ENCODE measurements at regions not wholly inside any gene's neighbourhood (a gene's known extent, or its start where the extent isn't known, plus 50 kb on each side); places are given as distances from the start of the nearest gene placed in this dataset.

GRCh38 chr2:120785228-120785966 is 49.7 kb downstream of the GLI2 start:
- Histone ChIP-seq H3K9me3 (ENCODE audit: control insufficient read depth in 2 of 2, low read length in 2 of 2) (no peaks in the 10 kb centered on the region), H3K36me3 (ENCODE audit: control insufficient read depth in 2 of 2, insufficient read depth in 2 of 2, low read length in 2 of 2) (no peaks in the 10 kb centered on the region), H3K4me1 (ENCODE audit: control insufficient read depth, insufficient read depth, low read length) (peaks cover 23% of the 10 kb centered on the region), H3K4me3 (ENCODE audit: low read length in 2 of 2) (no peak overlapping the region), H3K27ac (ENCODE audit: low read length) (no peak overlapping the region), H3K27me3 (ENCODE audit: control insufficient read depth in 1 of 2, insufficient read depth in 2 of 2, low read length in 2 of 2) (no peaks in the 10 kb centered on the region), H3K9ac (ENCODE audit: low read length in 2 of 2) (no peak overlapping the region)

- peaks cover 21% of the 10 kb centered on the region for H3K4me1 ChIP-seq (ENCODE audit: control insufficient read depth, insufficient read depth, low read length)
- H3K36me3 ChIP-seq (ENCODE audit: control insufficient read depth in 2 of 2, insufficient read depth in 2 of 2, low read length in 2 of 2) = no peaks in the 10 kb centered on the region
- no peaks in the 10 kb centered on the region for H3K9me3 ChIP-seq (ENCODE audit: control insufficient read depth in 2 of 2, low read length in 2 of 2)
- H3K27me3 ChIP-seq (ENCODE audit: control insufficient read depth in 1 of 2, insufficient read depth in 2 of 2, low read length in 2 of 2) = no peaks in the 10 kb centered on the region
- H3K4me3 ChIP-seq (ENCODE audit: low read length in 2 of 2) = no peak overlapping the region
- H3K27ac ChIP-seq (ENCODE audit: low read length) = no peak overlapping the region
- H3K9ac ChIP-seq (ENCODE audit: low read length in 2 of 2) = no peak overlapping the region
Measured at GRCh38 chr2:120786038-120786960, 50.6 kb downstream of the GLI2 start.

GRCh38 chr2:120787111-120787821 is 51.6 kb downstream of the GLI2 start:
- no peak overlapping the region for H3K4me3 ChIP-seq (ENCODE audit: low read length in 2 of 2)
- no peaks in the 10 kb centered on the region for H3K9me3 ChIP-seq (ENCODE audit: control insufficient read depth in 2 of 2, low read length in 2 of 2)
- no peaks in the 10 kb centered on the region for H3K27me3 ChIP-seq (ENCODE audit: control insufficient read depth in 1 of 2, insufficient read depth in 2 of 2, low read length in 2 of 2)
- no peak overlapping the region for H3K9ac ChIP-seq (ENCODE audit: low read length in 2 of 2)
- H3K36me3 ChIP-seq (ENCODE audit: control insufficient read depth in 2 of 2, insufficient read depth in 2 of 2, low read length in 2 of 2) = no peaks in the 10 kb centered on the region
- H3K4me1 ChIP-seq (ENCODE audit: control insufficient read depth, insufficient read depth, low read length) = peaks cover 21% of the 10 kb centered on the region
- H3K27ac ChIP-seq (ENCODE audit: low read length) = no peak overlapping the region

- no peaks in the 10 kb centered on the region for H3K36me3 ChIP-seq (ENCODE audit: control insufficient read depth in 2 of 2, insufficient read depth in 2 of 2, low read length in 2 of 2)
- H3K27ac ChIP-seq (ENCODE audit: low read length) = no peak overlapping the region
Measured at GRCh38 chr2:120787822-120788700, 52.4 kb downstream of the GLI2 start.

GRCh38 chr2:120791243-120791961 is 55.7 kb downstream of the GLI2 start:
- Histone ChIP-seq H3K9me3 (ENCODE audit: control insufficient read depth in 2 of 2, low read length in 2 of 2) (no peaks in the 10 kb centered on the region), H3K27ac (ENCODE audit: low read length) (no peak overlapping the region), H3K4me1 (ENCODE audit: control insufficient read depth, insufficient read depth, low read length) (peaks cover 25% of the 10 kb centered on the region), H3K9ac (ENCODE audit: low read length in 2 of 2) (no peak overlapping the region), H3K36me3 (ENCODE audit: control insufficient read depth in 2 of 2, insufficient read depth in 2 of 2, low read length in 2 of 2) (no peaks in the 10 kb centered on the region), H3K4me3 (ENCODE audit: low read length in 2 of 2) (no peak overlapping the region), H3K27me3 (ENCODE audit: control insufficient read depth in 1 of 2, insufficient read depth in 2 of 2, low read length in 2 of 2) (no peaks in the 10 kb centered on the region)

More at GRCh38 chr2:120787822-120788700, 52.4 kb downstream of the GLI2 start:
- H3K9ac ChIP-seq (ENCODE audit: low read length in 2 of 2) = no peak overlapping the region
- no peaks in the 10 kb centered on the region for H3K27me3 ChIP-seq (ENCODE audit: control insufficient read depth in 1 of 2, insufficient read depth in 2 of 2, low read length in 2 of 2)
- peaks cover 18% of the 10 kb centered on the region for H3K4me1 ChIP-seq (ENCODE audit: control insufficient read depth, insufficient read depth, low read length)
- no peaks in the 10 kb centered on the region for H3K9me3 ChIP-seq (ENCODE audit: control insufficient read depth in 2 of 2, low read length in 2 of 2)
- no peak overlapping the region for H3K4me3 ChIP-seq (ENCODE audit: low read length in 2 of 2)

GRCh38 chr2:120791962-120792297 is 56.3 kb downstream of the GLI2 start:
- no peaks in the 10 kb centered on the region for H3K36me3 ChIP-seq (ENCODE audit: control insufficient read depth in 2 of 2, insufficient read depth in 2 of 2, low read length in 2 of 2)
- no peaks in the 10 kb centered on the region for H3K27me3 ChIP-seq (ENCODE audit: control insufficient read depth in 1 of 2, insufficient read depth in 2 of 2, low read length in 2 of 2)
- no peak overlapping the region for H3K27ac ChIP-seq (ENCODE audit: low read length)
- no peak overlapping the region for H3K9ac ChIP-seq (ENCODE audit: low read length in 2 of 2)
- H3K4me3 ChIP-seq (ENCODE audit: low read length in 2 of 2) = no peak overlapping the region
- H3K4me1 ChIP-seq (ENCODE audit: control insufficient read depth, insufficient read depth, low read length) = peaks cover 25% of the 10 kb centered on the region
- H3K9me3 ChIP-seq (ENCODE audit: control insufficient read depth in 2 of 2, low read length in 2 of 2) = no peaks in the 10 kb centered on the region

- no peaks in the 10 kb centered on the region for H3K9me3 ChIP-seq (ENCODE audit: control insufficient read depth in 2 of 2, low read length in 2 of 2)
- no peak overlapping the region for H3K27ac ChIP-seq (ENCODE audit: low read length)
- H3K4me3 ChIP-seq (ENCODE audit: low read length in 2 of 2) = no peak overlapping the region
- H3K4me1 ChIP-seq (ENCODE audit: control insufficient read depth, insufficient read depth, low read length) = peaks cover 26% of the 10 kb centered on the region
- H3K27me3 ChIP-seq (ENCODE audit: control insufficient read depth in 1 of 2, insufficient read depth in 2 of 2, low read length in 2 of 2) = no peaks in the 10 kb centered on the region
- H3K36me3 ChIP-seq (ENCODE audit: control insufficient read depth in 2 of 2, insufficient read depth in 2 of 2, low read length in 2 of 2) = no peaks in the 10 kb centered on the region
- H3K9ac ChIP-seq (ENCODE audit: low read length in 2 of 2) = no peak overlapping the region
Measured at GRCh38 chr2:120793682-120794403, 58.2 kb downstream of the GLI2 start.

GRCh38 chr2:120794716-120795115 is 59.0 kb downstream of the GLI2 start:
- Histone ChIP-seq H3K4me3 (ENCODE audit: low read length in 2 of 2) (no peak overlapping the region), H3K27ac (ENCODE audit: low read length) (no peak overlapping the region), H3K9ac (ENCODE audit: low read length in 2 of 2) (no peak overlapping the region), H3K27me3 (ENCODE audit: control insufficient read depth in 1 of 2, insufficient read depth in 2 of 2, low read length in 2 of 2) (no peaks in the 10 kb centered on the region), H3K36me3 (ENCODE audit: control insufficient read depth in 2 of 2, insufficient read depth in 2 of 2, low read length in 2 of 2) (no peaks in the 10 kb centered on the region), H3K9me3 (ENCODE audit: control insufficient read depth in 2 of 2, low read length in 2 of 2) (no peaks in the 10 kb centered on the region), H3K4me1 (ENCODE audit: control insufficient read depth, insufficient read depth, low read length) (peaks cover 31% of the 10 kb centered on the region)

GRCh38 chr2:120796094-120796493 is 60.4 kb downstream of the GLI2 start:
- no peak overlapping the region for H3K9ac ChIP-seq (ENCODE audit: low read length in 2 of 2)
- H3K4me1 ChIP-seq (ENCODE audit: control insufficient read depth, insufficient read depth, low read length) = peaks cover 31% of the 10 kb centered on the region
- H3K9me3 ChIP-seq (ENCODE audit: control insufficient read depth in 2 of 2, low read length in 2 of 2) = no peaks in the 10 kb centered on the region
- H3K27ac ChIP-seq (ENCODE audit: low read length) = no peak overlapping the region
- H3K4me3 ChIP-seq (ENCODE audit: low read length in 2 of 2) = no peak overlapping the region
- H3K27me3 ChIP-seq (ENCODE audit: control insufficient read depth in 1 of 2, insufficient read depth in 2 of 2, low read length in 2 of 2) = no peaks in the 10 kb centered on the region
- H3K36me3 ChIP-seq (ENCODE audit: control insufficient read depth in 2 of 2, insufficient read depth in 2 of 2, low read length in 2 of 2) = no peaks in the 10 kb centered on the region
